Fibroblast of villous mesenchyme (primary cell): ENCODE measurements at regions not wholly inside any gene's neighbourhood (a gene's known extent, or its start where the extent isn't known, plus 50 kb on each side); places are given as distances from the start of the nearest gene placed in this dataset. TPM values are rescaled to one million over a fixed set of nuclear protein-coding genes. Genes with fewer than 3 reads are reported as not detected.

ENCODE experiments used
- DNase-seq: peaks from one replicate; pipeline ENCODE4 v3.0.0-alpha.2; 2010; ENCODE audit warnings: low read depth
- H3K4me3 ChIP-seq: 2 replicates; pipeline ENCODE4 v1.5.1; 2011; ENCODE audit warnings: low read depth, mild to moderate bottlenecking, low read length
- small RNA-seq: library from RNA; depleted of rRNA; stranded (forward); fragments of <200 nt; gene quantifications from one replicate; pipeline ENCODE3, GENCODE V24; 2012
- TF ChIP-seq, protein P1 (sequence below): IDR thresholded peaks from 2 replicates; pipeline ENCODE4 v1.5.1; 2012; ENCODE audit warnings: low read depth, mild to moderate bottlenecking, low read length; ENCODE audit not compliant: insufficient read depth

GRCh38 chr12:76144245-76144549 is 59.7 kb upstream of the NAP1L1 start:
- TF ChIP-seq, protein P1, sequence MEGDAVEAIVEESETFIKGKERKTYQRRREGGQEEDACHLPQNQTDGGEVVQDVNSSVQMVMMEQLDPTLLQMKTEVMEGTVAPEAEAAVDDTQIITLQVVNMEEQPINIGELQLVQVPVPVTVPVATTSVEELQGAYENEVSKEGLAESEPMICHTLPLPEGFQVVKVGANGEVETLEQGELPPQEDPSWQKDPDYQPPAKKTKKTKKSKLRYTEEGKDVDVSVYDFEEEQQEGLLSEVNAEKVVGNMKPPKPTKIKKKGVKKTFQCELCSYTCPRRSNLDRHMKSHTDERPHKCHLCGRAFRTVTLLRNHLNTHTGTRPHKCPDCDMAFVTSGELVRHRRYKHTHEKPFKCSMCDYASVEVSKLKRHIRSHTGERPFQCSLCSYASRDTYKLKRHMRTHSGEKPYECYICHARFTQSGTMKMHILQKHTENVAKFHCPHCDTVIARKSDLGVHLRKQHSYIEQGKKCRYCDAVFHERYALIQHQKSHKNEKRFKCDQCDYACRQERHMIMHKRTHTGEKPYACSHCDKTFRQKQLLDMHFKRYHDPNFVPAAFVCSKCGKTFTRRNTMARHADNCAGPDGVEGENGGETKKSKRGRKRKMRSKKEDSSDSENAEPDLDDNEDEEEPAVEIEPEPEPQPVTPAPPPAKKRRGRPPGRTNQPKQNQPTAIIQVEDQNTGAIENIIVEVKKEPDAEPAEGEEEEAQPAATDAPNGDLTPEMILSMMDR: no peak

DNA sequence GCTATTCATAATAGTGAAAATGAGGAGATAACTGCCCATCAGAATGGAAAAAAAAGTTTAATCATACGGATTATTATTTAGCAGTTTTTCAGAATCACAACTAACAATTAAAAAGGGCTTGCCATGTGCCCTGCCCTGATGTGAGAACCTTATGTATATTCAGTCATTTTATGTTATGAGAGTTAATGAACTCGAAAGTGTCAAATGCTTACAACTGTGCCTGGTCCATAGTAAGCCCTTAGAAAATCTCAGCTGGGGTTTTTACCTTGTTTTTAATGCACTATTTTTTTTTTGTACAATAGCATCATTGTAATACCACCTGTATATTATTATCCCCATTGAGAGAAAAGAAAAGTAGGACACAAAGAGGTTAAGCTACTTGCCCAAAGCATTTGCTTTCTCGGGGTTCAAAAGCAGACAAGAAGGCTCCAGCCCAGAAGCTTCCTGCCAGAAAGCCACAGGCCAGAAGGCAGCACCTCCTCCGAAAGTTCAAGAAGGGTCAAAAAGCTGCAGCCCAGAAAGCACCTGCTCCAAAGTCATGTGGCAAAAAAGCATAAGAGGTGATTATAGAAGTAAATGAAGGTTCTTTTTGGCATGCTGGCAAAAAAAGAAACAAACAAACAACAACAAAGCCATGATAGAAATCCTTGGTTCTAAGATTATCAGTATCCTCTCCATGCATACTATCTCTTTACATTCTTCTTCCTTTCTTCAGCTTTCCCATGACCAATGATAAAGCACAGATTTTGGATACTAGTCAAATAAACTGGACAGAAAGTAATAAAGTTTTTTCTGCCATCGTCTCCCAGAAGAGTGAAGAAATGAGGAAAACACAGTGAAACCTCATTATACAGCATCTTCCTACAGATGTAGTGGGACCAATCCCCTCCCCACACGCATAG is 59.1 kb upstream of the NAP1L1 start:
- H3K4me3 ChIP-seq: no peak overlapping the region
- DNase-seq: no peak
- TF ChIP-seq, protein P1: no peak

More at GRCh38 chr12:76144245-76144549, 59.7 kb upstream of the NAP1L1 start:
- H3K4me3 ChIP-seq: no peak overlapping the region
- peak; percentile 34 for DNase-seq

- no peak for DNase-seq
These were observed 57.8 kb upstream of the NAP1L1 start for GRCh38 chr12:76142305-76142704.

DNA sequence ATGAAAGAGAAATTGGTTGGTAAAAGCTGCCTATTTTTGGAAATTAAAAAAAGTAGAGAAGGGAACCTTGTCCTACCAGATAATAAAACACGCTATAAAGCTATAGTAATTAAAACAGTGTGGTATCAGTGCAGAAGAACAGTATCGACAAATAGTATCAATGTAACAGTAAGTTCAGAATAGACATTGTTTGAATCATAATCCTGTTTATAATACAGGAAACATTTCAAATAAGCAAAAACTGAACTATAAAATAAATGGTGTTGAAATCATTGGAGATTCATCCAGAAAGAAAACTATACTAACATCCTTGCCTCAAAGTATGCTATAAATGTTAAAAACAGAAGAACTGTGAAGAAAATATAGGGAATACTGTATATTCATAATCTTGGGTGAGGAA is 54.2 kb upstream of the NAP1L1 start:
- TF ChIP-seq, protein P1: no peak
- no peak for DNase-seq

More at GRCh38 chr12:76142305-76142704, 57.8 kb upstream of the NAP1L1 start:
- TF ChIP-seq, protein P1: no peak
- H3K4me3 ChIP-seq: no peak overlapping the region

DNA sequence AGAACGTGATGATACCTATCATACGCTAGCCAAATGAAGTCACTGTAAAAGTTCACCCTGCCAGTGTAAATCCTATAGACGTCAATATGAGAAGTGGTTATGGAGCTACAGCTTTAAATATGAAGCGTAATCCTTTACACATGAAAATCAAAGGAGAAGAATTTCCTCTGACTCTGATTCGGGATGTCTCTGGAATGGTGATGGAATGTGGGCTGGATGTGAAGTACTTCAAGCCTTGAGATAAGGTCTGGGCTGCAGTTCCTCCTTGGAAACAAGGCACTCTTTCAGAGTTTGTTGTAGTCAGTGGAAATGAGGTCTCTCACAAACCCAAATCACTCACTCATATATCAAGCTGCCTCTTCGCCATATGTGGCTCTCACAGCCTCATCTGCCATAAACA is 53.1 kb upstream of the NAP1L1 start:
- no peak overlapping the region for H3K4me3 ChIP-seq
- TF ChIP-seq, protein P1: no peak
- DNase-seq: peak; percentile 61

More for the DNA sequence above, 54.2 kb upstream of the NAP1L1 start:
- no peak overlapping the region for H3K4me3 ChIP-seq

DNA sequence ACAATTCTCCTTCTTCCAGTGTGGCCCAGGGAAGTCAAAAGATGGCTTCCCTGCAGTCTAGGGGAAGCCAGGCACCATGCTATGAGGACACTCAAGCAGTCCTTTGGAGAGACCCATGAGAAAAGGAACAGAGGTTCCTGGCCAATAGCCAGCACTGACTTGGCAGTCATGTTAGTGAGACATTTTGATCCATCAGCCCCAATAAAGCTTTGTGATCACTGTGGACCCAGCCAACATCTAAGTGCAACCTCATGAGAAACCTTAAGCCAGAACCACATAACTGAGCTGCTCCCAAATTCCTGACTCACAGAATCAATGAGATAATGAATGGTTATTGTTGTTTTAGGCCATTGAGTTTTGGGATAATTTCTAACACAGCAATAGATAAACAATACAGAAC is 51.0 kb upstream of the NAP1L1 start:
- TF ChIP-seq, protein P1: no peak
- H3K4me3 ChIP-seq: no peak overlapping the region
- no peak for DNase-seq

Small RNA genes in the stretch of these regions (small RNA-seq; reads per million reads assigned to genes)
- not detected for gene RNU6-1271P
